Upper lobe of left lung (tissue), 6 donors: ENCODE measurements at regions not wholly inside any gene's neighbourhood (a gene's known extent, or its start where the extent isn't known, plus 50 kb on each side); places are given as distances from the start of the nearest gene placed in this dataset.

Experiments
- ATAC-seq, 2 donors: fragments of 200-7000 bp; cut with Tn5 transposase; one replicate each; pipeline ENCODE4 v1.9.1; 2022; ENCODE audit warnings: mild to moderate bottlenecking in 2 of 2, moderate library complexity in 2 of 2; ENCODE audit not compliant: low FRiP score in 2 of 2
- DNase-seq, 2 donors: peaks; one replicate each; pipeline ENCODE4 v3.0.0-alpha.2; 2019 to 2020
- H3K27ac ChIP-seq, 4 donors: fragments of 200-600 bp; sonication (generic); one replicate each; pipeline ENCODE4 v1.5.1; 2016 to 2019
- H3K27me3 ChIP-seq, 4 donors: fragments of 200-600 bp; sonication (generic); one replicate each; pipeline ENCODE4 v1.5.1; 2017 to 2019
- H3K36me3 ChIP-seq, 4 donors: fragments of 200-600 bp; sonication (generic); one replicate each; pipeline ENCODE4 v1.5.1; 2016 to 2019
- H3K4me1 ChIP-seq, 4 donors: fragments of 200-600 bp; sonication (generic); one replicate each; pipeline ENCODE4 v1.5.1; 2018 to 2019
- H3K4me3 ChIP-seq, 4 donors: fragments of 200-600 bp; sonication (generic); one replicate each; pipeline ENCODE4 v1.5.1; 2017 to 2019; ENCODE audit warnings: mild to moderate bottlenecking in 2 of 4, moderate library complexity in 1 of 4
- H3K9me3 ChIP-seq, 4 donors: fragments of 200-600 bp; sonication (generic); one replicate each; pipeline ENCODE4 v1.5.1; 2018 to 2019
- CTCF ChIP-seq, 6 experiments: fragments of 450-650 bp in 4 of 6; fragments of 200-600 bp in 2 of 6; sonication (generic) in 2 of 6; IDR thresholded peaks; one replicate each; pipeline ENCODE4 v1.5.1; 2016 to 2019; ENCODE audit warnings: antibody characterized with exemption in 6 of 6
- EP300 ChIP-seq, 4 donors: sonication (generic); formaldehyde crosslinking; IDR thresholded peaks; one replicate each; pipeline ENCODE4 v1.5.1; 2017; ENCODE audit warnings: antibody characterized with exemption in 4 of 4, control low read depth in 2 of 4
- POLR2A ChIP-seq, 4 donors: fragments of 450-650 bp; IDR thresholded peaks; one replicate each; pipeline ENCODE4 v1.5.1; 2016 to 2017; ENCODE audit warnings: antibody characterized with exemption in 4 of 4, mild to moderate bottlenecking in 2 of 4
- POLR2AphosphoS5 ChIP-seq, 2 donors: sonication (generic); formaldehyde crosslinking; IDR thresholded peaks; one replicate each; pipeline ENCODE4 v1.5.1; 2017; ENCODE audit warnings: antibody characterized with exemption in 2 of 2
- WGBS, 2 donors: methylation state at CpG; one replicate each; pipeline ENCODE4 v1.1.5; 2017 to 2018; 5-methylcytosine and 5-hydroxymethylcytosine counted together
- donor health status: DM: no; HTN: no; CAD: no; lungs with moderate emphysema.
- donor health status: DM: no; HTN: yes; CAD: no; lungs with severe emphysema.

- TF ChIP-seq POLR2AphosphoS5 (IDR thresholded peaks at IDR 0.05) (no peak), CTCF (IDR thresholded peaks at IDR 0.05) (no peak), EP300 (IDR thresholded peaks at IDR 0.05) (no peak), POLR2A (IDR thresholded peaks at IDR 0.05) (no peak)
- ATAC-seq (no peak), DNase-seq (no peak)
- Histone ChIP-seq H3K27ac (no peak overlapping the region), H3K27me3 (no peaks in the 10 kb centered on the region), H3K4me1 (no peaks in the 10 kb centered on the region), H3K36me3 (no peaks in the 10 kb centered on the region), H3K4me3 (no peak overlapping the region), H3K9me3 (no peaks in the 10 kb centered on the region)
- 77 to 83% methylated on average over 6 of the region's 6 CpGs for WGBS, 2 donors
These were observed 50.0 kb upstream of the ARHGAP18 start for GRCh38 chr6:129759796-129760605.
